Cardiac muscle cell (in vitro differentiated cells and primary cell): ENCODE measurements at regions not wholly inside any gene's neighbourhood (a gene's known extent, or its start where the extent isn't known, plus 50 kb on each side); places are given as distances from the start of the nearest gene placed in this dataset.

Source experiments
- DNase-seq, 2 donors: peaks; one replicate each; pipeline versions ENCODE4 v3.0.0 to v3.0.0-alpha.2; 2010 to 2017; ENCODE audit warnings: low read depth in 1 of 2, low spot score in 1 of 2
- H3K27ac ChIP-seq: fragments of 200-600 bp; sonication (generic); 2 replicates; pipeline ENCODE4 v1.5.1; 2016
- H3K27me3 ChIP-seq: fragments of 200-600 bp; sonication (generic); 2 replicates; pipeline ENCODE4 v1.6.0; 2016; ENCODE audit warnings: control low read depth
- H3K36me3 ChIP-seq: fragments of 200-600 bp; sonication (generic); 2 replicates; pipeline ENCODE4 v1.5.1; 2016; ENCODE audit warnings: control low read depth
- H3K4me1 ChIP-seq: fragments of 200-600 bp; sonication (generic); 2 replicates; pipeline ENCODE4 v1.8.1; 2017; ENCODE audit warnings: low read depth, mild to moderate bottlenecking, mixed run types
- H3K4me3 ChIP-seq: fragments of 200-600 bp; sonication (generic); 2 replicates; pipeline ENCODE4 v1.5.1; 2016; ENCODE audit warnings: mild to moderate bottlenecking
- H3K9me3 ChIP-seq: fragments of 200-600 bp; sonication (generic); 2 replicates; pipeline ENCODE4 v1.5.1; 2017; ENCODE audit warnings: low read depth, mild to moderate bottlenecking, control low read depth
- CTCF ChIP-seq: IDR thresholded peaks from 2 replicates; pipeline ENCODE4 v1.5.1; 2012; ENCODE audit warnings: low read depth, mild to moderate bottlenecking, low read length

GRCh38 chr2:104043864-104044263, 810.1 kb upstream of the POU3F3 start:
- Histone ChIP-seq H3K27ac (peak overlapping the region; percentile 2), H3K4me3 (no peak overlapping the region), H3K4me1 (peaks cover 11% of the 10 kb centered on the region), H3K36me3 (no peaks in the 10 kb centered on the region), H3K27me3 (no peaks in the 10 kb centered on the region), H3K9me3 (no peaks in the 10 kb centered on the region)
- TF ChIP-seq CTCF: no peak
- peak in 1 of 2 donors; percentile 85 for DNase-seq

DNA sequence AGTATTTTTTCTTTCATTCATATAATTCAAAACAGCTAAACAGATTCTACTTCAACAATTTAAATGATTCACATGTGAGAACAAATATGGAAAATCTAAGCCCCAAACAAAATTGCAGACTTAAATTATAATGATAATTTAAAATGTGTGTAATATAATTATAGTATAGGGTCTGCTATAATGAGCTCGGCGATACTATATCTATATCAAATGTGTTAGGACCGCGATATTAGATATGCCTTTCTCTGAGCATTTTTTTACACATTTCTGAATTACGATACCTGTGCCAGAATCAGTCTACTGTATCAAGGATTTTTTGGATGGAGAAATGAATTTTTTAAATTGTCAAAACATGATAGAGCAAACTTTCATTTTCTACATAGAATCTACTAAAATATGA, 808.8 kb upstream of the POU3F3 start:
- peaks cover 11% of the 10 kb centered on the region for H3K4me1 ChIP-seq
- H3K27me3 ChIP-seq: no peaks in the 10 kb centered on the region
- no peak overlapping the region for H3K4me3 ChIP-seq
- DNase-seq: no peak
- no peaks in the 10 kb centered on the region for H3K9me3 ChIP-seq
- no peak overlapping the region for H3K27ac ChIP-seq
- no peak for TF ChIP-seq CTCF
- no peaks in the 10 kb centered on the region for H3K36me3 ChIP-seq

DNA sequence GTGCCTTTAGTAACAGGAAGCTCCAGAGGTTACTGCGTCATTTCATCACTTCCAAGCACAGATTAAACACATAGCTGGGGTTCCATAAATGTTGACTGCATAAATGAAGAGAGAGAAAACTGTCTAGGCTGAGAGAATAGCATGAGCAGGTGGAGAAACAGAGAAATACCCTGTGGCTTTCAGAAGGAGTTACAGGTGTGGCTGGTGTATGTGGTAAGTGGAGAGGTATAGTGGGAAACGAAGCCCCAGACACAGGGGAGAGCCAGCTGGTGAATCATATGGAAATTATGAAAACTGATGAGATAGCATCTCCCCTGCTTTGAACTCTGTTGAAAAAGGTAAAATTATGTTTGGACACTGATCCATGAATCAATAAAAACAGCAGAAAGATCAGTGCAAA, 807.4 kb upstream of the POU3F3 start:
- Histone ChIP-seq H3K27me3 (no peaks in the 10 kb centered on the region), H3K9me3 (no peaks in the 10 kb centered on the region), H3K4me3 (no peak overlapping the region), H3K4me1 (peaks cover 11% of the 10 kb centered on the region), H3K27ac (no peak overlapping the region), H3K36me3 (no peaks in the 10 kb centered on the region)
- DNase-seq: no peak
- no peak for TF ChIP-seq CTCF

- Histone ChIP-seq H3K27ac (no peak overlapping the region), H3K27me3 (no peaks in the 10 kb centered on the region), H3K9me3 (no peaks in the 10 kb centered on the region), H3K36me3 (no peaks in the 10 kb centered on the region), H3K4me1 (peaks cover 11% of the 10 kb centered on the region), H3K4me3 (no peak overlapping the region)
- TF ChIP-seq CTCF: no peak
- no peak for DNase-seq
Measured at GRCh38 chr2:104047516-104047915, 806.4 kb upstream of the POU3F3 start.

DNA sequence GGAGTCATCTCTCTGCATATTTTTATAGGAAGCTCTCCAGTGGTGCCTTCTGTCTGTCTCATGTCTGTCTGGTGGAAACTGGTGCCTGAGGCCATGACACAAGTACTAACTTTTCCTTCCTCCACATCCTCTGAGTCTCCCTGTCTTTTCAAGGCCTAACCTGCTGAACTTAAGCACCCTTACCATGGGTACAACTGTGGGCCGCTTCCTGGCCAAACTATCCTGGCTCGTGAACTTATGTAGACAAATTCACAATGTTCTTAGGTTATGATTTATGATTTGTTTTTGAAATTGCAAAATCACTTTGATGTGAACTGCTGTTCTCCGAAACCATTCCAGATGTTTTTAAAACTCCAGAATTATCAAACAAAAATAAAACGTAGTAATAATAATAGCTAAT, 804.5 kb upstream of the POU3F3 start:
- Histone ChIP-seq H3K4me3 (no peak overlapping the region), H3K27me3 (no peaks in the 10 kb centered on the region), H3K4me1 (no peaks in the 10 kb centered on the region), H3K9me3 (no peaks in the 10 kb centered on the region), H3K36me3 (no peaks in the 10 kb centered on the region), H3K27ac (no peak overlapping the region)
- no peak for DNase-seq
- no peak for TF ChIP-seq CTCF

- Histone ChIP-seq H3K9me3 (no peaks in the 10 kb centered on the region), H3K27me3 (no peaks in the 10 kb centered on the region), H3K27ac (no peak overlapping the region), H3K4me1 (no peaks in the 10 kb centered on the region), H3K4me3 (no peak overlapping the region), H3K36me3 (no peaks in the 10 kb centered on the region)
- TF ChIP-seq CTCF: no peak
- DNase-seq: no peak
Measured at GRCh38 chr2:104049981-104050380, 803.9 kb upstream of the POU3F3 start.
